H9 (cell line): ENCODE measurements at regions not wholly inside any gene's neighbourhood (a gene's known extent, or its start where the extent isn't known, plus 50 kb on each side); places are given as distances from the start of the nearest gene placed in this dataset.

ENCODE experiments used
- DNase-seq: peaks from one replicate; pipeline ENCODE4 v3.0.0-alpha.2; 2017
- H2AFZ ChIP-seq: one replicate; pipeline ENCODE4 v1.6.1; 2013; ENCODE audit warnings: mild to moderate bottlenecking, low read length, control low read depth, moderate library complexity
- H2AK5ac ChIP-seq: 2 replicates; pipeline ENCODE4 v1.6.1; 2013; ENCODE audit warnings: low read length, control low read depth, mixed read lengths; ENCODE audit not compliant: insufficient read length
- H2BK120ac ChIP-seq: one replicate; pipeline ENCODE4 v1.6.1; 2013; ENCODE audit warnings: low read depth, mild to moderate bottlenecking, low read length, control low read depth, inconsistent platforms; ENCODE audit not compliant: poor library complexity, severe bottlenecking
- H2BK12ac ChIP-seq: 2 replicates; pipeline ENCODE4 v1.6.1; 2013; ENCODE audit warnings: low read length, control low read depth, mixed read lengths, low read depth; ENCODE audit not compliant: insufficient read length
- H2BK15ac ChIP-seq: 2 replicates; pipeline ENCODE4 v1.6.1; 2013; ENCODE audit warnings: low read depth, low read length, control low read depth
- H2BK20ac ChIP-seq: one replicate; pipeline ENCODE4 v1.6.1; 2013; ENCODE audit warnings: low read depth, mild to moderate bottlenecking, low read length, control low read depth, inconsistent platforms; ENCODE audit not compliant: poor library complexity, severe bottlenecking
- H2BK5ac ChIP-seq: 2 replicates; pipeline ENCODE4 v1.6.1; 2013; ENCODE audit warnings: low read length, control low read depth, mixed read lengths; ENCODE audit not compliant: insufficient read length
- H3K14ac ChIP-seq: 2 replicates; pipeline ENCODE4 v1.6.1; 2013; ENCODE audit warnings: low read length, control low read depth; ENCODE audit not compliant: insufficient read depth
- H3K18ac ChIP-seq: 2 replicates; pipeline ENCODE4 v1.6.1; 2013; ENCODE audit warnings: low read depth, mild to moderate bottlenecking, mixed read lengths, low read length, control low read depth; ENCODE audit not compliant: insufficient read length
- H3K23ac ChIP-seq: 2 replicates; pipeline ENCODE4 v1.6.1; 2013; ENCODE audit warnings: low read length, control low read depth, mixed read lengths, low read depth; ENCODE audit not compliant: insufficient read length
- H3K23me2 ChIP-seq: 2 replicates; pipeline ENCODE4 v1.6.1; 2013; ENCODE audit warnings: low read depth, mild to moderate bottlenecking, mixed read lengths, low read length, control low read depth; ENCODE audit not compliant: insufficient read length, poor library complexity, severe bottlenecking
- H3K27ac ChIP-seq: 2 replicates; pipeline ENCODE4 v1.5.1; 2013; ENCODE audit warnings: low read length, control low read depth, mixed read lengths, low read depth; ENCODE audit not compliant: insufficient read length
- H3K27me3 ChIP-seq: 2 replicates; pipeline ENCODE4 v1.6.1; 2013; ENCODE audit warnings: low read length, control low read depth, inconsistent platforms; ENCODE audit not compliant: insufficient read depth
- H3K4ac ChIP-seq: 2 replicates; pipeline ENCODE4 v1.6.1; 2013; ENCODE audit warnings: low read depth, mild to moderate bottlenecking, control low read depth, inconsistent platforms, low read length, moderate library complexity
- H3K4me1 ChIP-seq: 2 replicates; pipeline ENCODE4 v1.6.1; 2013; ENCODE audit warnings: low read length, control low read depth, inconsistent platforms; ENCODE audit not compliant: insufficient read depth
- H3K4me2 ChIP-seq: 2 replicates; pipeline ENCODE4 v1.6.1; 2013; ENCODE audit warnings: low read length, control low read depth, mixed read lengths; ENCODE audit not compliant: insufficient read length, insufficient read depth
- H3K56ac ChIP-seq: 2 replicates; pipeline ENCODE4 v1.6.1; 2013; ENCODE audit warnings: low read depth, mild to moderate bottlenecking, mixed read lengths, low read length, control low read depth; ENCODE audit not compliant: insufficient read length
- H3K79me1 ChIP-seq: 2 replicates; pipeline ENCODE4 v1.6.1; 2013; ENCODE audit warnings: low read depth, mild to moderate bottlenecking, moderate library complexity, low read length, control low read depth, inconsistent platforms; ENCODE audit not compliant: insufficient read depth, poor library complexity, severe bottlenecking
- H3K79me2 ChIP-seq: 2 replicates; pipeline ENCODE4 v1.6.1; 2013; ENCODE audit warnings: low read length, control low read depth, inconsistent platforms; ENCODE audit not compliant: insufficient read depth
- H3K9ac ChIP-seq: 2 replicates; pipeline ENCODE4 v1.6.1; 2013; ENCODE audit warnings: low read length, control low read depth, mixed read lengths; ENCODE audit not compliant: insufficient read length; ENCODE audit errors: extremely low read depth
- H3K9me3 ChIP-seq: one replicate; pipeline ENCODE4 v1.6.1; 2013; ENCODE audit warnings: low read depth, low read length, inconsistent platforms; ENCODE audit not compliant: control insufficient read depth
- H3T11ph ChIP-seq: one replicate; pipeline ENCODE4 v1.6.1; 2013; ENCODE audit warnings: mild to moderate bottlenecking, low read length, control low read depth, inconsistent platforms
- H4K20me1 ChIP-seq: one replicate; pipeline ENCODE4 v1.6.1; 2013; ENCODE audit not compliant: control insufficient read depth, insufficient read length, insufficient read depth
- H4K5ac ChIP-seq: 2 replicates; pipeline ENCODE4 v1.6.1; 2013; ENCODE audit warnings: low read depth, mild to moderate bottlenecking, mixed read lengths, low read length, control low read depth; ENCODE audit not compliant: insufficient read length
- H4K8ac ChIP-seq: replicated peaks from 2 replicates; pipeline ENCODE4 v1.6.1; 2013; ENCODE audit warnings: low read length, control low read depth, mixed read lengths, low read depth; ENCODE audit not compliant: insufficient read length
- H4K91ac ChIP-seq: 2 replicates; pipeline ENCODE4 v1.6.1; 2013; ENCODE audit warnings: low read depth, mild to moderate bottlenecking, moderate library complexity, mixed read lengths, low read length, control low read depth; ENCODE audit not compliant: insufficient read length
- H3K27ac Mint-ChIP-seq, 3 experiments: 2 replicates in 2 of 3; 3 replicates in 1 of 3; pipeline ENCODE4 v1.8.0; 2020 to 2021; ENCODE audit warnings: mixed read lengths in 3 of 3, mild to moderate bottlenecking in 1 of 3, moderate library complexity in 1 of 3
- H3K27me3 Mint-ChIP-seq: 2 replicates; pipeline ENCODE4 v1.8.0; 2021; ENCODE audit warnings: low read depth, mild to moderate bottlenecking, moderate library complexity, mixed read lengths
- H3K36me3 Mint-ChIP-seq, 3 experiments: 2 replicates in 2 of 3; 3 replicates in 1 of 3; pipeline ENCODE4 v1.8.0; 2020 to 2021; ENCODE audit warnings: low read depth in 3 of 3, mixed read lengths in 3 of 3; ENCODE audit not compliant: insufficient read depth in 1 of 3
- H3K4me1 Mint-ChIP-seq, 2 experiments: 2 replicates each; pipeline ENCODE4 v1.8.0; 2020; ENCODE audit warnings: mixed read lengths in 2 of 2
- H3K4me3 Mint-ChIP-seq, 2 experiments: 2 replicates in 1 of 2; 3 replicates in 1 of 2; pipeline ENCODE4 v1.8.0; 2020 to 2021; ENCODE audit warnings: mild to moderate bottlenecking in 2 of 2, mixed read lengths in 2 of 2, moderate library complexity in 1 of 2
- H3K9me3 Mint-ChIP-seq, 2 experiments: 2 replicates in 1 of 2; 3 replicates in 1 of 2; pipeline ENCODE4 v1.8.0; 2020; ENCODE audit warnings: mild to moderate bottlenecking in 2 of 2, mixed read lengths in 2 of 2, moderate library complexity in 1 of 2
- WGBS: extraction: QIAGEN DNeasy Blood & Tissue Kit; methylation state at CpG from one replicate; pipeline ENCODE4 v1.1.7; 2013; ENCODE audit warnings: missing lambda C conversion rate, low lambda C conversion rate, mixed read lengths; ENCODE audit not compliant: insufficient read length; ENCODE audit errors: extremely low coverage; 5-methylcytosine and 5-hydroxymethylcytosine counted together
- TF ChIP-seq, protein P1 (sequence below): fragments of 200-600 bp; sonication (generic); conservative IDR thresholded peaks from 3 replicates; pipeline ENCODE4 v1.8.0; 2021; ENCODE audit warnings: antibody characterized with exemption, mild to moderate bottlenecking

DNA sequence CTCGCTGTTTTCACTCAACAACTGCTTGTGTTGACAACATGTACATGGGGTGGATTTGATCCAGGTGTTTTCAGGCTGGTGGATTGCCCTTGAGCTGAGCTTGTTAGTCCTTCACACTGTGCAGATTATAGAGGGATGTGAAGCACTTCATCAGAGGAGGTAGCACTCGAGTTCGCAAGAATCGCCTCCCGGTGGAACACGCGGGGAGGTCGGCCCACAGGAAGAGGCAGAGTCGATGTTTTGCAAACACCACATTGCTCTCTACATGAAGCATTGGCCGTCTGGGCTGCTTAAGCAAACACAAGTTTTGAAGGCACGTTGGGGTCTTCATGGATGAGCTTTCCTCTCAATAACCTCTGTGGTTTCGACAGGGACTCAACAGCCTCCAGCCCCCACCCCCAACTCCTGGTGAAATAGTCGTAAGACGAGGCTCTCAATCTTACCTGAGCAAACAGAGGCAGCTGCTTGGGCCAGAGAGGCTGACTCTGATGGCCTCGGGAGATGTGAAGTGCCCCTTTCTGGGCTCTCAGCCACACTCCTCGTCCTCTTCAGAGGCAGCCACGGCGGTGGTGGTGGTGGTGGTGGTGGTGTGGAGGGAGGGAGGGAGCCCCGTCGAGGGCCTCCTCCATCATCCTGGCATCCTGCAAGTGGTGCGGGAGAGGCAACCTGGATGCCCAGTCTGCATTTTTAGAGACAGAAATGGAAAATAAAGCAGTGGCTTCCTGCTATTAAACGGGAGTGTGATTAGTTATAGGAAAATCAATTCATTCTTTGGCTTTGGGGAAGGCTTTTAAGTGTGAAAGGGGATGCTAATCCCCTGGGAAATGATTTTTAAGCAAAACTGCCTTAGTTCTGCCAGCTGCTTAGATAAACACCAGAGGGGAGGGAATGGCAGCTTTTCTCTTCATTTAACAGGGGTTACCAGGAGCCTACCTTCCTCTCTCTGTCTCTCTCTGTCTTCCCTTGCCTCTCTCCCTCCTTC, 552.5 kb upstream of the EEF2KMT start:
- Mint-ChIP-seq H3K27me3 (peaks cover 1% of the 10 kb centered on the region), H3K4me1 (peaks cover 21 to 24% of the 10 kb centered on the region in 2 experiments), H3K27ac (peak overlapping the region in 1 of 3 experiments; percentile 43; a peak in 4 of 7 replicates), H3K4me3 (no peak overlapping the region; a peak in 1 of 5 replicates), H3K36me3 (no peaks in the 10 kb centered on the region), H3K9me3 (no peaks in the 10 kb centered on the region)
- Histone ChIP-seq H3K79me2 (no peaks in the 10 kb centered on the region), H4K8ac (no peak overlapping the region), H3K18ac (no peak overlapping the region), H2AK5ac (no peak overlapping the region), H2BK20ac (no peak overlapping the region), H3K27me3 (no peaks in the 10 kb centered on the region), H2AFZ (no peak overlapping the region), H3T11ph (no peak overlapping the region), H3K4me1 (peaks cover 4% of the 10 kb centered on the region; the same call in 1 of the 2 replicates), H3K23me2 (no peaks in the 10 kb centered on the region), H3K9me3 (no peaks in the 10 kb centered on the region), H2BK15ac (no peak overlapping the region), H2BK120ac (no peak overlapping the region), H2BK12ac (no peak overlapping the region), H3K23ac (no peak overlapping the region), H3K14ac (no peak overlapping the region; the same call in 1 of the 2 replicates), H4K91ac (no peak overlapping the region), H3K4me2 (no peak overlapping the region), H3K79me1 (no peaks in the 10 kb centered on the region), H3K56ac (no peak overlapping the region), H4K20me1 (peaks cover 2% of the 10 kb centered on the region), H3K4ac (no peak overlapping the region), H2BK5ac (no peak overlapping the region), H3K27ac (no peak overlapping the region), H4K5ac (no peak overlapping the region), H3K9ac (no peak overlapping the region)
- TF ChIP-seq, protein P1, sequence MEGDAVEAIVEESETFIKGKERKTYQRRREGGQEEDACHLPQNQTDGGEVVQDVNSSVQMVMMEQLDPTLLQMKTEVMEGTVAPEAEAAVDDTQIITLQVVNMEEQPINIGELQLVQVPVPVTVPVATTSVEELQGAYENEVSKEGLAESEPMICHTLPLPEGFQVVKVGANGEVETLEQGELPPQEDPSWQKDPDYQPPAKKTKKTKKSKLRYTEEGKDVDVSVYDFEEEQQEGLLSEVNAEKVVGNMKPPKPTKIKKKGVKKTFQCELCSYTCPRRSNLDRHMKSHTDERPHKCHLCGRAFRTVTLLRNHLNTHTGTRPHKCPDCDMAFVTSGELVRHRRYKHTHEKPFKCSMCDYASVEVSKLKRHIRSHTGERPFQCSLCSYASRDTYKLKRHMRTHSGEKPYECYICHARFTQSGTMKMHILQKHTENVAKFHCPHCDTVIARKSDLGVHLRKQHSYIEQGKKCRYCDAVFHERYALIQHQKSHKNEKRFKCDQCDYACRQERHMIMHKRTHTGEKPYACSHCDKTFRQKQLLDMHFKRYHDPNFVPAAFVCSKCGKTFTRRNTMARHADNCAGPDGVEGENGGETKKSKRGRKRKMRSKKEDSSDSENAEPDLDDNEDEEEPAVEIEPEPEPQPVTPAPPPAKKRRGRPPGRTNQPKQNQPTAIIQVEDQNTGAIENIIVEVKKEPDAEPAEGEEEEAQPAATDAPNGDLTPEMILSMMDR: no peak
- no CpG with 5 or more reads among the region's 22 CpGs for WGBS
- no peak for DNase-seq
